KMS-11 (cell line): ENCODE measurements at regions not wholly inside any gene's neighbourhood (a gene's known extent, or its start where the extent isn't known, plus 50 kb on each side); places are given as distances from the start of the nearest gene placed in this dataset.

Experiments used
- H2AFZ ChIP-seq: fragments of 200-600 bp; sonication (generic); 2 replicates; pipeline ENCODE4 v1.6.1; 2016; ENCODE audit warnings: antibody characterized with exemption, mixed run types, low read depth
- H3K27ac ChIP-seq: fragments of 200-600 bp; sonication (generic); 2 replicates; pipeline ENCODE4 v1.6.1; 2016; ENCODE audit warnings: mild to moderate bottlenecking, mixed run types
- H3K27me3 ChIP-seq: fragments of 200-600 bp; sonication (generic); 2 replicates; pipeline ENCODE4 v1.6.1; 2017; ENCODE audit warnings: mild to moderate bottlenecking, low read depth, mixed run types, moderate library complexity; ENCODE audit not compliant: insufficient read depth
- H3K36me3 ChIP-seq: fragments of 200-600 bp; sonication (generic); 2 replicates; pipeline ENCODE4 v1.6.1; 2017; ENCODE audit warnings: mild to moderate bottlenecking, mixed run types; ENCODE audit not compliant: insufficient read depth
- H3K4me1 ChIP-seq: fragments of 200-600 bp; sonication (generic); 2 replicates; pipeline ENCODE4 v1.6.1; 2016; ENCODE audit warnings: mild to moderate bottlenecking, low read depth, mixed run types; ENCODE audit not compliant: poor library complexity, severe bottlenecking
- H3K4me2 ChIP-seq: fragments of 200-600 bp; sonication (generic); 2 replicates; pipeline ENCODE4 v1.7.0; 2016; ENCODE audit warnings: mild to moderate bottlenecking, mixed run types
- H3K4me3 ChIP-seq: fragments of 200-600 bp; sonication (generic); IDR thresholded peaks from 2 replicates; pipeline ENCODE4 v1.6.1; 2017; ENCODE audit warnings: low read depth, low read length, mixed read lengths; ENCODE audit not compliant: insufficient read depth
- H3K79me2 ChIP-seq: fragments of 200-600 bp; sonication (generic); 2 replicates; pipeline ENCODE4 v1.6.1; 2016; ENCODE audit warnings: low read depth, mixed run types; ENCODE audit not compliant: insufficient read depth
- H3K9ac ChIP-seq: fragments of 200-600 bp; sonication (generic); 2 replicates; pipeline ENCODE4 v1.6.1; 2016; ENCODE audit warnings: mild to moderate bottlenecking, mixed run types
- H4K20me1 ChIP-seq: fragments of 200-600 bp; sonication (generic); 2 replicates; pipeline ENCODE4 v1.6.1; 2016; ENCODE audit warnings: mild to moderate bottlenecking, mixed run types; ENCODE audit not compliant: insufficient read depth
- TF ChIP-seq, protein P1 (sequence below): fragments of 200-600 bp; sonication (generic); conservative IDR thresholded peaks from 2 replicates; pipeline ENCODE4 v1.6.1; 2017; ENCODE audit warnings: low read depth, mild to moderate bottlenecking, antibody characterized with exemption, low read length, moderate library complexity, mixed read lengths

- Histone ChIP-seq H3K27ac (no peak overlapping the region), H3K4me3 (no peak overlapping the region), H3K27me3 (peaks cover 4% of the 10 kb centered on the region; the same call in 1 of the 2 replicates), H3K9ac (no peak overlapping the region), H4K20me1 (no peaks in the 10 kb centered on the region), H3K79me2 (no peaks in the 10 kb centered on the region), H3K4me1 (peaks cover 26% of the 10 kb centered on the region), H2AFZ (no peak overlapping the region), H3K36me3 (no peaks in the 10 kb centered on the region), H3K4me2 (no peak overlapping the region)
- TF ChIP-seq, protein P1, sequence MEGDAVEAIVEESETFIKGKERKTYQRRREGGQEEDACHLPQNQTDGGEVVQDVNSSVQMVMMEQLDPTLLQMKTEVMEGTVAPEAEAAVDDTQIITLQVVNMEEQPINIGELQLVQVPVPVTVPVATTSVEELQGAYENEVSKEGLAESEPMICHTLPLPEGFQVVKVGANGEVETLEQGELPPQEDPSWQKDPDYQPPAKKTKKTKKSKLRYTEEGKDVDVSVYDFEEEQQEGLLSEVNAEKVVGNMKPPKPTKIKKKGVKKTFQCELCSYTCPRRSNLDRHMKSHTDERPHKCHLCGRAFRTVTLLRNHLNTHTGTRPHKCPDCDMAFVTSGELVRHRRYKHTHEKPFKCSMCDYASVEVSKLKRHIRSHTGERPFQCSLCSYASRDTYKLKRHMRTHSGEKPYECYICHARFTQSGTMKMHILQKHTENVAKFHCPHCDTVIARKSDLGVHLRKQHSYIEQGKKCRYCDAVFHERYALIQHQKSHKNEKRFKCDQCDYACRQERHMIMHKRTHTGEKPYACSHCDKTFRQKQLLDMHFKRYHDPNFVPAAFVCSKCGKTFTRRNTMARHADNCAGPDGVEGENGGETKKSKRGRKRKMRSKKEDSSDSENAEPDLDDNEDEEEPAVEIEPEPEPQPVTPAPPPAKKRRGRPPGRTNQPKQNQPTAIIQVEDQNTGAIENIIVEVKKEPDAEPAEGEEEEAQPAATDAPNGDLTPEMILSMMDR: no peak
Measured at GRCh38 chr9:89684912-89685636, 80.3 kb downstream of the GADD45G start.

DNA sequence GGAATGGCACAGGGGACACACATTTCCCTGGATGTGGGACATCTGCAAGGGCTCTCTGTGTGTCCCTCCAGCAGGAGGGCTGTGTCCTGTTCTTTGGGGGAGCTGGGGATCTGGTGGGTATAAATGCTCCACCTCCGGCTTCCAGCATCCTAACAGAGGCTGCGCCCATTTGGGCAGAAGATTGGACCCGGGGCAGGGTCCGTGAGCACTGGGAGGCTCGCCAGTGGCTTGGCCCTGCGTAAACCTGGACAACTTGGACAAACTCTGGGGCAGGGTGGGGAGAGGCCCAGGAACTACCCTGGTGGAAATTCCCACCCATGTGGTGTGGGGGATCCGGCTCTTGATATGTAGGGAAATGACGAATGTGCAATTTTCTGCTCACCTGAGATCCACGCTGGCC, 80.9 kb downstream of the GADD45G start:
- Histone ChIP-seq H3K27ac (no peak overlapping the region), H3K4me1 (peaks cover 24% of the 10 kb centered on the region), H3K79me2 (no peaks in the 10 kb centered on the region), H4K20me1 (no peaks in the 10 kb centered on the region), H3K4me2 (no peak overlapping the region), H3K27me3 (peaks cover 4% of the 10 kb centered on the region; the same call in 1 of the 2 replicates), H3K4me3 (no peak overlapping the region), H3K36me3 (no peaks in the 10 kb centered on the region), H2AFZ (no peak overlapping the region), H3K9ac (no peak overlapping the region)
- TF ChIP-seq, protein P1: no peak

DNA sequence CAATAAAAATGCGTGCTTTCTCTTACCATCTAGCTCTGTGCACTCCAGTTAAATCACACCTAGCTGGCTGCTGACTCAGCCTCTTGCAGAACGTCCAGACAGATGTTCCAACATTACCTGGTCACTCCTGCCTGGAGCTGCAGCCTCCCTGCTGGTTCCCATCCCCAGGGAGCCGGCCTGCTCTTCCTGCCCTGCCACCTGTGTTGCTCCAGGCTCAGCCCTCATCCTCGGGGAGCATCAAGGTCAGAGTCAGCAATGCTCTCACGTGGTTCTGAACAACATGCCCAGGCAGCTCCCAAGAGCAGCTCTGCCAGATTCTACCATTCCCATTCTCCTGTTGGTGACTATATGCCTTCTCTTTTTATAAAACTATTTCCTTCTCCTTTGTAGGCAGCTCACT, 81.3 kb downstream of the GADD45G start:
- TF ChIP-seq, protein P1: no peak
- Histone ChIP-seq H3K79me2 (no peaks in the 10 kb centered on the region), H3K36me3 (no peaks in the 10 kb centered on the region), H3K27me3 (peaks cover 4% of the 10 kb centered on the region; the same call in 1 of the 2 replicates), H3K9ac (no peak overlapping the region), H2AFZ (no peak overlapping the region), H3K4me3 (no peak overlapping the region), H3K4me2 (no peak overlapping the region), H4K20me1 (no peaks in the 10 kb centered on the region), H3K27ac (no peak overlapping the region), H3K4me1 (peaks cover 26% of the 10 kb centered on the region)

DNA sequence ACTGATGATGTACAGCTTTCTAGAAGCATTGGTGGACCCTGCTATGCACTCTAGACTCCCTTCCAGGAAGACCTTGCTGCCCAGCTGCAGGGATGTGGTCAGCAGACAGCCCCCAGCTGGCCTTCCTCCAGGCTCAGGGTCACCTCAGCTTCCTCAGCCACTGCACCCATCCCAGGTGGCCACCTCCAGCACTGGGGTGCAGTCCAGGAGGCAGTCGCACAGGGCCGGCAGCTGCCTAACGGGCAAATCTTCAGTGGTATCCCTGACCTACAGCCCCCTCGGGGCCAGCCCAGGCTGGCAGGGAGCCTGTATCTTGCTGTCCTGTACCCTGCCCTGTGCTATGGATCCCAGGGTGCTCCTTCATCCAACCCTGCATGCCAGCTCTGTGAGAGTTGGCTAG, 81.8 kb downstream of the GADD45G start:
- peaks cover 4% of the 10 kb centered on the region; the same call in 1 of the 2 replicates for H3K27me3 ChIP-seq
- H3K4me2 ChIP-seq: no peak overlapping the region
- H3K4me3 ChIP-seq: no peak overlapping the region

More for the DNA sequence above, 81.8 kb downstream of the GADD45G start:
- no peak overlapping the region for H3K27ac ChIP-seq
- TF ChIP-seq, protein P1: no peak
- H3K79me2 ChIP-seq: no peaks in the 10 kb centered on the region
- H3K4me1 ChIP-seq: peaks cover 31% of the 10 kb centered on the region
- H4K20me1 ChIP-seq: no peaks in the 10 kb centered on the region
- no peak overlapping the region for H3K9ac ChIP-seq
- no peaks in the 10 kb centered on the region for H3K36me3 ChIP-seq
- H2AFZ ChIP-seq: no peak overlapping the region
